Suprapubic skin (tissue), 4 donors: ENCODE measurements at regions not wholly inside any gene's neighbourhood (a gene's known extent, or its start where the extent isn't known, plus 50 kb on each side); places are given as distances from the start of the nearest gene placed in this dataset.

Source experiments
- DNase-seq, 2 donors: peaks; one replicate each; pipeline ENCODE4 v3.0.0-alpha.2; 2019; ENCODE audit warnings: low spot score in 2 of 2
- H3K27ac ChIP-seq: fragments of 200-600 bp; sonication (generic); one replicate; pipeline ENCODE4 v1.5.1; 2019
- H3K27me3 ChIP-seq: fragments of 200-600 bp; sonication (generic); one replicate; pipeline ENCODE4 v1.5.1; 2019
- H3K36me3 ChIP-seq: fragments of 200-600 bp; sonication (generic); one replicate; pipeline ENCODE4 v1.5.1; 2019
- H3K4me1 ChIP-seq: fragments of 200-600 bp; sonication (generic); one replicate; pipeline ENCODE4 v1.5.1; 2019
- H3K4me3 ChIP-seq: fragments of 200-600 bp; sonication (generic); one replicate; pipeline ENCODE4 v1.5.1; 2019; ENCODE audit warnings: mild to moderate bottlenecking
- H3K9me3 ChIP-seq: fragments of 200-600 bp; sonication (generic); one replicate; pipeline ENCODE4 v1.5.1; 2019
- EP300 ChIP-seq: sonication (generic); formaldehyde crosslinking; IDR thresholded peaks from one replicate; pipeline ENCODE4 v1.6.1; 2017; ENCODE audit warnings: antibody characterized with exemption
- POLR2A ChIP-seq, 2 donors: fragments of 450-650 bp; IDR thresholded peaks; one replicate each; pipeline ENCODE4 v1.6.1; 2017; ENCODE audit warnings: antibody characterized with exemption in 2 of 2, mild to moderate bottlenecking in 2 of 2, moderate library complexity in 2 of 2
- POLR2AphosphoS5 ChIP-seq, 3 donors: sonication (generic); formaldehyde crosslinking; IDR thresholded peaks; one replicate each; pipeline ENCODE4 v1.6.1; 2017; ENCODE audit warnings: antibody characterized with exemption in 3 of 3
- WGBS: methylation state at CpG from one replicate; pipeline ENCODE4 v1.1.5; 2018; 5-methylcytosine and 5-hydroxymethylcytosine counted together
- TF ChIP-seq, protein P1 (sequence below), 2 donors: fragments of 200-600 bp in 1 of 2; fragments of 450-650 bp in 1 of 2; sonication (generic) in 1 of 2; IDR thresholded peaks; one replicate each; pipeline ENCODE4 v1.5.1; 2016 to 2019; ENCODE audit warnings: antibody characterized with exemption in 2 of 2, mild to moderate bottlenecking in 1 of 2, moderate library complexity in 1 of 2

- H3K4me1 ChIP-seq: no peaks in the 10 kb centered on the region
- no peak overlapping the region for H3K27ac ChIP-seq
- no peak for DNase-seq
- no peaks in the 10 kb centered on the region for H3K9me3 ChIP-seq
- no peak overlapping the region for H3K4me3 ChIP-seq
- H3K27me3 ChIP-seq: no peaks in the 10 kb centered on the region
- 52% methylated on average over 10 of the region's 10 CpGs for WGBS
- TF ChIP-seq POLR2A (IDR thresholded peaks at IDR 0.05): no peak
- no peak for TF ChIP-seq EP300
- no peak for TF ChIP-seq POLR2AphosphoS5 (IDR thresholded peaks at IDR 0.05)
- TF ChIP-seq, protein P1, sequence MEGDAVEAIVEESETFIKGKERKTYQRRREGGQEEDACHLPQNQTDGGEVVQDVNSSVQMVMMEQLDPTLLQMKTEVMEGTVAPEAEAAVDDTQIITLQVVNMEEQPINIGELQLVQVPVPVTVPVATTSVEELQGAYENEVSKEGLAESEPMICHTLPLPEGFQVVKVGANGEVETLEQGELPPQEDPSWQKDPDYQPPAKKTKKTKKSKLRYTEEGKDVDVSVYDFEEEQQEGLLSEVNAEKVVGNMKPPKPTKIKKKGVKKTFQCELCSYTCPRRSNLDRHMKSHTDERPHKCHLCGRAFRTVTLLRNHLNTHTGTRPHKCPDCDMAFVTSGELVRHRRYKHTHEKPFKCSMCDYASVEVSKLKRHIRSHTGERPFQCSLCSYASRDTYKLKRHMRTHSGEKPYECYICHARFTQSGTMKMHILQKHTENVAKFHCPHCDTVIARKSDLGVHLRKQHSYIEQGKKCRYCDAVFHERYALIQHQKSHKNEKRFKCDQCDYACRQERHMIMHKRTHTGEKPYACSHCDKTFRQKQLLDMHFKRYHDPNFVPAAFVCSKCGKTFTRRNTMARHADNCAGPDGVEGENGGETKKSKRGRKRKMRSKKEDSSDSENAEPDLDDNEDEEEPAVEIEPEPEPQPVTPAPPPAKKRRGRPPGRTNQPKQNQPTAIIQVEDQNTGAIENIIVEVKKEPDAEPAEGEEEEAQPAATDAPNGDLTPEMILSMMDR (IDR thresholded peaks at IDR 0.05): no peak
- no peaks in the 10 kb centered on the region for H3K36me3 ChIP-seq
These were observed 111.4 kb upstream of the TOM1L1 start for GRCh38 chr17:54789101-54789880.

DNA sequence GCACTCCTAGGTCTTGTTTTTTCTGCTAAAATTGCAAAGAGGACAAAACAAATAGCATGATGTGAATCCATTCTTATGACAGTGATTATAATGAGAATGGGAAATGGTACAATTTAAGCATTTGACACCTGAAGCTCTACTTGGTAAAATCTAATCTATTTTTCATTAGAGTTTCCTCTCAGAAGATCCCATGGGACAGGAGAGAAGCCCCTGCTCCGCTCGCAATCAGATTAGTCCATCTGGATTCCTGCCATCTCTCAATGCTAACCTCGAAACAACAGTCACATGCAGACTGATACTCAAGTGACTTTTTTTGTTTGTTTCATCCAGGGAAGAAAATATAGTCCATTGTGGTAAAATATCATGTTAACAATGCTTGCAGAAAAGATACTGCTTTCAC is 107.4 kb upstream of the TOM1L1 start:
- H3K4me3 ChIP-seq: no peak overlapping the region
- TF ChIP-seq, protein P1 (IDR thresholded peaks at IDR 0.05): no peak
- TF ChIP-seq POLR2A (IDR thresholded peaks at IDR 0.05): no peak
- no peak for TF ChIP-seq POLR2AphosphoS5 (IDR thresholded peaks at IDR 0.05)
- TF ChIP-seq EP300: no peak
- no peaks in the 10 kb centered on the region for H3K9me3 ChIP-seq
- no peak overlapping the region for H3K27ac ChIP-seq
- no peak for DNase-seq
- 70% methylated on average over 3 of the region's 3 CpGs for WGBS
- H3K4me1 ChIP-seq: no peaks in the 10 kb centered on the region
- H3K36me3 ChIP-seq: no peaks in the 10 kb centered on the region
- H3K27me3 ChIP-seq: no peaks in the 10 kb centered on the region

GRCh38 chr17:54795046-54795445 is 105.6 kb upstream of the TOM1L1 start:
- Histone ChIP-seq H3K27ac (no peak overlapping the region), H3K36me3 (no peaks in the 10 kb centered on the region), H3K4me3 (no peak overlapping the region), H3K9me3 (no peaks in the 10 kb centered on the region), H3K27me3 (no peaks in the 10 kb centered on the region), H3K4me1 (no peaks in the 10 kb centered on the region)
- TF ChIP-seq, protein P1 (IDR thresholded peaks at IDR 0.05): no peak
- TF ChIP-seq EP300: no peak
- TF ChIP-seq POLR2AphosphoS5 (IDR thresholded peaks at IDR 0.05): no peak
- no peak for DNase-seq

- DNase-seq: no peak
These were observed 93.3 kb upstream of the TOM1L1 start for GRCh38 chr17:54807331-54807730.

DNA sequence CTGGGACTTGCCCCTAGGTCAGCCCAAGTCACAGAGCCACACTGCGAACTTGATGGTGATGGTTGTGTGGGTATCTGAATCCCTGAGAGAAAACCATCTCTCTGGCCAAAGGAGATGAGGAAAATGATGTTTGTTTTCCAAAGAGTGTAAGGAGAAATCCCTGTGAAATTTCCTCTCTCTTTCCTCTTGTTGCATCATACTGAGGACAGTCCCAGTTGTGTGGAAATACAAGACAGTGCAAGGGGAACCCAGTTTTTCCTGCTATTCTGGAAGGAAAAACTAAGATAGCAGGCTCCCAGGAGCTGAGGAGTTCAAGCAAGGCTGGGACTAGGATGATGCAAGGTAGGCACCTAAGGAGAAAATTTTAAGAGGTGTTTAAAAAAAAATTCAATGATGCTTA is 86.8 kb upstream of the TOM1L1 start:
- TF ChIP-seq POLR2A (IDR thresholded peaks at IDR 0.05): no peak
- no peak for TF ChIP-seq EP300
- no peak for TF ChIP-seq POLR2AphosphoS5 (IDR thresholded peaks at IDR 0.05)
- TF ChIP-seq, protein P1 (IDR thresholded peaks at IDR 0.05): no peak
- 94% methylated on average over 1 of the region's 1 CpG for WGBS
- Histone ChIP-seq H3K4me3 (no peak overlapping the region), H3K4me1 (no peaks in the 10 kb centered on the region), H3K27ac (no peak overlapping the region), H3K9me3 (no peaks in the 10 kb centered on the region), H3K36me3 (no peaks in the 10 kb centered on the region), H3K27me3 (no peaks in the 10 kb centered on the region)
- no peak for DNase-seq

More at GRCh38 chr17:54807331-54807730, 93.3 kb upstream of the TOM1L1 start:
- Histone ChIP-seq H3K9me3 (no peaks in the 10 kb centered on the region), H3K36me3 (no peaks in the 10 kb centered on the region), H3K4me3 (no peak overlapping the region), H3K27ac (no peak overlapping the region), H3K27me3 (no peaks in the 10 kb centered on the region), H3K4me1 (no peaks in the 10 kb centered on the region)
- TF ChIP-seq POLR2AphosphoS5 (IDR thresholded peaks at IDR 0.05) (no peak), EP300 (no peak), POLR2A (IDR thresholded peaks at IDR 0.05) (no peak)
- TF ChIP-seq, protein P1 (IDR thresholded peaks at IDR 0.05): no peak
- 86% methylated on average over 2 of the region's 2 CpGs for WGBS
